HepG2 (cell line): ENCODE measurements at regions not wholly inside any gene's neighbourhood (a gene's known extent, or its start where the extent isn't known, plus 50 kb on each side); places are given as distances from the start of the nearest gene placed in this dataset.

Source experiments
- ATAC-seq: fragments of 200-7000 bp; cut with Tn5 transposase; 3 replicates; pipeline ENCODE4 v1.9.1; 2020; ENCODE audit warnings: mild to moderate bottlenecking, moderate library complexity
- BruUV-seq: library from RNA; stranded (reverse); fragments of 400-500 nt; replicated peaks from 2 replicates; lab custom pipeline; 2021; lab: Mats Ljungman, UMichigan
- CTCF ChIA-PET: fragments of 300-600 bp; formaldehyde crosslinking; extraction: SDS; loops from one replicate; lab custom pipeline; 2021; ENCODE audit warnings: low total read pairs, inconsistent platforms, low intra/inter-chr PET ratio; lab: Yijun Ruan, JAX
- POLR2A ChIA-PET: fragments of 350-600 bp; sonication (Branson Sonifier 250); formaldehyde crosslinking; loops from one replicate; lab custom pipeline; 2020; ENCODE audit warnings: antibody characterized with exemption, inconsistent platforms; lab: Yijun Ruan, JAX
- DNase-seq: peaks from one replicate; pipeline ENCODE4 v3.0.0-alpha.2; 2015; ENCODE audit warnings: low spot score
- FAIRE-seq: peaks from 3 replicates; lab custom pipeline; 2011; peaks lifted over from hg19 to GRCh38; lab: Jason Lieb, UNC
- H2AFZ ChIP-seq: one replicate; pipeline ENCODE4 v1.6.1; 2011; ENCODE audit warnings: low read length, inconsistent platforms
- H3K27ac ChIP-seq: fragments of 300-600 bp; 3 replicates; pipeline ENCODE4 v1.8.0; 2011; ENCODE audit warnings: mixed run types, mild to moderate bottlenecking, mixed read lengths, low read length, inconsistent platforms; ENCODE audit not compliant: insufficient read depth; ENCODE audit errors: extremely low read length
- H3K27me3 ChIP-seq, 2 experiments: fragments of 200-600 bp in 1 of 2; 2 replicates in 1 of 2; 3 replicates in 1 of 2; pipeline versions ENCODE4 v1.6.0 to v1.8.0; 2011; ENCODE audit warnings: low read length in 2 of 2, mild to moderate bottlenecking in 2 of 2, moderate library complexity in 2 of 2, inconsistent platforms in 1 of 2; ENCODE audit not compliant: insufficient read depth in 2 of 2, control insufficient read depth in 1 of 2
- H3K36me3 ChIP-seq, 2 experiments: fragments of 200-600 bp in 1 of 2; replicated peaks in 1 of 2; 2 replicates in 1 of 2; 3 replicates in 1 of 2; pipeline versions ENCODE4 v1.5.1 to v1.8.0; 2011; ENCODE audit warnings: low read length in 2 of 2, inconsistent platforms in 1 of 2; ENCODE audit not compliant: insufficient read depth in 2 of 2, control insufficient read depth in 1 of 2
- H3K4me1 ChIP-seq: 2 replicates; pipeline ENCODE4 v1.5.1; 2012; ENCODE audit warnings: low read length, inconsistent platforms; ENCODE audit not compliant: insufficient read depth
- H3K4me2 ChIP-seq: 2 replicates; pipeline ENCODE4 v1.6.0; 2011; ENCODE audit warnings: low read depth, low read length, inconsistent platforms
- H3K4me3 ChIP-seq, 3 experiments: fragments of 200-600 bp in 1 of 3; sonication (generic), shearing (Covaris generic) in 1 of 3; replicated peaks in 1 of 3; 2 replicates each; pipeline ENCODE4 v1.5.1; 2011 to 2016; ENCODE audit warnings: low read length in 3 of 3, inconsistent platforms in 2 of 3, low read depth in 2 of 3, mild to moderate bottlenecking in 2 of 3, control low read depth in 1 of 3, mixed read lengths in 1 of 3; ENCODE audit not compliant: insufficient read depth in 1 of 3
- H3K79me2 ChIP-seq: one replicate; pipeline ENCODE4 v1.6.1; 2011; ENCODE audit warnings: low read length, inconsistent platforms; ENCODE audit not compliant: insufficient read depth
- H3K9ac ChIP-seq: 2 replicates; pipeline ENCODE4 v1.6.0; 2011; ENCODE audit warnings: mild to moderate bottlenecking, low read depth, low read length, inconsistent platforms; ENCODE audit not compliant: insufficient read depth
- H3K9me3 ChIP-seq: 2 replicates; pipeline ENCODE4 v1.5.1; 2012; ENCODE audit warnings: mild to moderate bottlenecking, low read length
- H4K20me1 ChIP-seq: 2 replicates; pipeline ENCODE4 v1.6.0; 2011; ENCODE audit warnings: inconsistent platforms, mild to moderate bottlenecking, low read length, moderate library complexity; ENCODE audit not compliant: insufficient read depth
- ATF7 ChIP-seq, 2 experiments: fragments of 450-650 bp in 1 of 2; sonication (generic) in 1 of 2; formaldehyde crosslinking in 1 of 2; IDR thresholded peaks; 2 replicates each; pipeline versions ENCODE4 v1.4.0 to v1.6.1; 2016 to 2020; ENCODE audit warnings: antibody characterized with exemption in 1 of 2, mild to moderate bottlenecking in 1 of 2, missing genetic modification reagents in 1 of 2
- ELK4 ChIP-seq: sonication (generic); formaldehyde crosslinking; IDR thresholded peaks from 2 replicates; pipeline ENCODE4 v1.9.0; 2021; ENCODE audit warnings: missing genetic modification reagents, borderline replicate concordance
- GTF3A ChIP-seq: sonication (generic); formaldehyde crosslinking; conservative IDR thresholded peaks from 2 replicates; pipeline ENCODE4 v1.4.0; 2020; ENCODE audit warnings: mild to moderate bottlenecking, missing genetic modification reagents
- MBD4 ChIP-seq: IDR thresholded peaks from 2 replicates; pipeline ENCODE4 v1.6.1; 2012; ENCODE audit warnings: low read length, inconsistent platforms, borderline replicate concordance
- SMYD3 ChIP-seq: sonication (generic); formaldehyde crosslinking; IDR thresholded peaks from 2 replicates; pipeline ENCODE4 v1.8.1; 2023; ENCODE audit warnings: mild to moderate bottlenecking, missing genetic modification reagents
- ZNF263 ChIP-seq: sonication (generic); formaldehyde crosslinking; IDR thresholded peaks from 2 replicates; pipeline ENCODE4 v1.4.0; 2020; ENCODE audit warnings: missing genetic modification reagents
- ZNF460 ChIP-seq: sonication (generic); formaldehyde crosslinking; IDR thresholded peaks from 2 replicates; pipeline ENCODE4 v1.5.1; 2020; ENCODE audit warnings: missing genetic modification reagents, mild to moderate bottlenecking, borderline replicate concordance
- ZNF513 ChIP-seq: sonication (generic); formaldehyde crosslinking; conservative IDR thresholded peaks from 2 replicates; pipeline ENCODE4 v1.5.0; 2020; ENCODE audit warnings: missing genetic modification reagents
- ZNF556 ChIP-seq: sonication (generic); formaldehyde crosslinking; IDR thresholded peaks from 2 replicates; pipeline ENCODE4 v1.4.0; 2020; ENCODE audit warnings: mild to moderate bottlenecking, missing genetic modification reagents, borderline replicate concordance
- WGBS: methylation state at CpG from one replicate; pipeline ENCODE4 v1.1.6; 2017; ENCODE audit warnings: low lambda C conversion rate; 5-methylcytosine and 5-hydroxymethylcytosine counted together
- in situ Hi-C: cut with HindIII; loops from 2 replicates; pipeline ENCODE4 v1.10.0; 2017; ENCODE audit warnings: low pct_unique_long_range_greater_than_20kb; ENCODE audit not compliant: extremely low pct_ligation_motif_present
- intact Hi-C: fragments of 100-400 bp; cut with micrococcal nuclease; formaldehyde crosslinking; loops from one replicate; pipeline ENCODE4 v1.10.0; 2022; ENCODE audit not compliant: unreplicated experiment
- TF ChIP-seq, protein P1 (sequence below): sonication (generic); formaldehyde crosslinking; IDR thresholded peaks from 2 replicates; pipeline ENCODE4 v1.8.0; 2022; ENCODE audit warnings: mild to moderate bottlenecking, missing genetic modification reagents

- no peak for TF ChIP-seq ZNF460 (CRISPR knock-in tag)
- no peak for TF ChIP-seq ZNF263 (CRISPR knock-in tag)
- TF ChIP-seq SMYD3 (CRISPR knock-in tag): no peak
These were observed 381.6 kb downstream of the EFNB2 start (continued) for GRCh38 chr13:106153876-106154275.

DNA sequence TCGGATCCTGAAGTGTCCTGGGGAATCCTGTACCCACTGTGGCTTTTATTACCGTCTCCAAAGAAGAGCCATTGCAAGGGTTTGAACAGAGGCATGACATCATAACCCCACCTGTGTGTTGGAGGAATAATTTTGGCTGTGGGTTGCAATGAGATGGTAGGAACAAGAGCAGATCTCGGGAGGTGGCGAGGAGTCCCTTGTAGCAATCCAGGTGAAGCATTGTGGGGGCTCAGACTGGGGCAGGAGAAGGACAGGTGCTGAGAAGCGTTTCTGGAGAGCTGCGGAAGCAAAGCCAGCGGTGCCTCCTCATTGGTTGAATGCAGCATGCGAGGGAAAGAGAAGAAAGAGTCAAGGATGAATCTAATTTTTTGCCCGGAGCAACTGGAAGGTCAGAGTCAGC, 382.4 kb downstream of the EFNB2 start:
- CTCF ChIA-PET: no interaction called here
- no peak overlapping the region for H3K9ac ChIP-seq
- WGBS: under 1% methylated on average over 9 of the region's 9 CpGs
- H3K27ac ChIP-seq: no peak overlapping the region
- no TSS peak for BruUV-seq
- H3K4me1 ChIP-seq: no peaks in the 10 kb centered on the region
- H3K36me3 ChIP-seq: no peaks in the 10 kb centered on the region
- H3K4me2 ChIP-seq: no peak overlapping the region
- in situ Hi-C loops: no loop called here
- H3K27me3 ChIP-seq: no peaks in the 10 kb centered on the region
- intact Hi-C loops: no loop called here
- FAIRE-seq (no peak), DNase-seq (no peak), ATAC-seq (no peak)
- TF ChIP-seq ZNF556 (CRISPR knock-in tag) (no peak), ZNF513 (no peak), GTF3A (CRISPR knock-in tag) (no peak), ELK4 (CRISPR knock-in tag) (no peak), ATF7 (IDR thresholded peaks at IDR 0.05) (peak; percentile 47; the same call in 1 of the 2 replicates), ATF7 (CRISPR knock-in tag; IDR thresholded peaks at IDR 0.05) (no peak), MBD4 (no peak)
- TF ChIP-seq, protein P1, sequence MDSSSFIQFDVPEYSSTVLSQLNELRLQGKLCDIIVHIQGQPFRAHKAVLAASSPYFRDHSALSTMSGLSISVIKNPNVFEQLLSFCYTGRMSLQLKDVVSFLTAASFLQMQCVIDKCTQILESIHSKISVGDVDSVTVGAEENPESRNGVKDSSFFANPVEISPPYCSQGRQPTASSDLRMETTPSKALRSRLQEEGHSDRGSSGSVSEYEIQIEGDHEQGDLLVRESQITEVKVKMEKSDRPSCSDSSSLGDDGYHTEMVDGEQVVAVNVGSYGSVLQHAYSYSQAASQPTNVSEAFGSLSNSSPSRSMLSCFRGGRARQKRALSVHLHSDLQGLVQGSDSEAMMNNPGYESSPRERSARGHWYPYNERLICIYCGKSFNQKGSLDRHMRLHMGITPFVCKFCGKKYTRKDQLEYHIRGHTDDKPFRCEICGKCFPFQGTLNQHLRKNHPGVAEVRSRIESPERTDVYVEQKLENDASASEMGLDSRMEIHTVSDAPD (CRISPR knock-in tag): no peak
- H2AFZ ChIP-seq: no peak overlapping the region
- H3K4me3 ChIP-seq: no peak overlapping the region
- no peaks in the 10 kb centered on the region for H4K20me1 ChIP-seq
- H3K9me3 ChIP-seq: no peaks in the 10 kb centered on the region
- no peaks in the 10 kb centered on the region for H3K79me2 ChIP-seq
- POLR2A ChIA-PET: no interaction called here
